Mammary epithelial cell (primary cell): ENCODE measurements at regions not wholly inside any gene's neighbourhood (a gene's known extent, or its start where the extent isn't known, plus 50 kb on each side); places are given as distances from the start of the nearest gene placed in this dataset.

Experiments used
- CTCF ChIP-seq, 2 donors: IDR thresholded peaks in 1 of 2; conservative IDR thresholded peaks in 1 of 2; 2 replicates each; pipeline ENCODE4 v1.5.1; 2011 to 2012; ENCODE audit warnings: inconsistent platforms in 2 of 2, low read length in 2 of 2, mild to moderate bottlenecking in 2 of 2, control low read depth in 1 of 2, low read depth in 1 of 2; ENCODE audit not compliant: insufficient read depth in 1 of 2; ENCODE audit errors: extremely low read depth in 1 of 2
- EZH2 ChIP-seq: IDR thresholded peaks from 2 replicates; pipeline ENCODE4 v1.6.1; 2012; ENCODE audit warnings: low read length, inconsistent platforms, borderline replicate concordance

DNA sequence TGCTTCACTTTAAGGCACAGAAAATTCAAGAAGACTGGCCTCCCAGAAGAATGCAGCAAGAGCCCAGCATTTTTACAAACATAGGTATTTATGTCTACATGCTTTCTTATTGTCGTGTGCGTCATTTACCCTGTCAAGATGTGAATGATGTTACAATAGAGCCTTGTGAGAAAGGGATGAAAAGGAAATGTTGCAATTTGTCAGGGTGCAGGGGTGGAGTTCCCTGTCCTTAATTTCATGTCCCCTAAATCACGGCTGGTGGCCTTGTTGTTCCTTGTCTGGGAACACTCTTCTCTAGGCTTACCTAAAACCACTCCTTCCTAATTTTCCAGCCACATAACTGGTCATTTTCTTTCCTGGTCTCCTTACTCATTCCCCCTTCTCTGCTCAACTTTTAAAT lies 194.2 kb downstream of the TXNL1 start:
- no peak for TF ChIP-seq CTCF (conservative IDR thresholded peaks at IDR 0.05 in 1 of 2, IDR thresholded peaks at IDR 0.05 in 1 of 2; ENCODE audit: extremely low read depth in 1 of 2, insufficient read depth in 1 of 2, low read depth in 1 of 2, low read length in 2 of 2)
- no peak for TF ChIP-seq EZH2
